ENCODE measurements at regions not wholly inside any gene's neighbourhood (a gene's known extent, or its start where the extent isn't known, plus 50 kb on each side); places are given as distances from the start of the nearest gene placed in this dataset.

- Histone ChIP-seq H3K9me3 (no peaks in the 10 kb centered on the region), H3K4me3 (no peak overlapping the region), H3K4me2 (no peak overlapping the region), H3K27ac (no peak overlapping the region), H3K4me1 (no peaks in the 10 kb centered on the region)
- no peak for FAIRE-seq
- ATAC-seq: no peak
- TF ChIP-seq CEBPB (IDR thresholded peaks at IDR 0.05) (no peak), HOXA7 (CRISPR knock-in tag; IDR thresholded peaks at IDR 0.05) (no peak), MAX (IDR thresholded peaks at IDR 0.05) (no peak), ESRRA (IDR thresholded peaks at IDR 0.05; ENCODE audit: borderline replicate concordance, low read length) (no peak), TP53 (CRISPR knock-in tag; IDR thresholded peaks at IDR 0.05) (no peak), EP300 (IDR thresholded peaks at IDR 0.05) (no peak), SREBF2 (IDR thresholded peaks at IDR 0.05) (no peak), RFX5 (IDR thresholded peaks at IDR 0.05) (no peak), CBX2 (IDR thresholded peaks at IDR 0.05; ENCODE audit: borderline replicate concordance, low read depth) (no peak), EHF (CRISPR knock-in tag; IDR thresholded peaks at IDR 0.05) (no peak), HDAC2 (IDR thresholded peaks at IDR 0.05) (no peak), MAZ (IDR thresholded peaks at IDR 0.05; ENCODE audit: borderline replicate concordance, low read depth, low read length) (no peak)
- TF ChIP-seq, protein P1, sequence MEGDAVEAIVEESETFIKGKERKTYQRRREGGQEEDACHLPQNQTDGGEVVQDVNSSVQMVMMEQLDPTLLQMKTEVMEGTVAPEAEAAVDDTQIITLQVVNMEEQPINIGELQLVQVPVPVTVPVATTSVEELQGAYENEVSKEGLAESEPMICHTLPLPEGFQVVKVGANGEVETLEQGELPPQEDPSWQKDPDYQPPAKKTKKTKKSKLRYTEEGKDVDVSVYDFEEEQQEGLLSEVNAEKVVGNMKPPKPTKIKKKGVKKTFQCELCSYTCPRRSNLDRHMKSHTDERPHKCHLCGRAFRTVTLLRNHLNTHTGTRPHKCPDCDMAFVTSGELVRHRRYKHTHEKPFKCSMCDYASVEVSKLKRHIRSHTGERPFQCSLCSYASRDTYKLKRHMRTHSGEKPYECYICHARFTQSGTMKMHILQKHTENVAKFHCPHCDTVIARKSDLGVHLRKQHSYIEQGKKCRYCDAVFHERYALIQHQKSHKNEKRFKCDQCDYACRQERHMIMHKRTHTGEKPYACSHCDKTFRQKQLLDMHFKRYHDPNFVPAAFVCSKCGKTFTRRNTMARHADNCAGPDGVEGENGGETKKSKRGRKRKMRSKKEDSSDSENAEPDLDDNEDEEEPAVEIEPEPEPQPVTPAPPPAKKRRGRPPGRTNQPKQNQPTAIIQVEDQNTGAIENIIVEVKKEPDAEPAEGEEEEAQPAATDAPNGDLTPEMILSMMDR (IDR thresholded peaks at IDR 0.05): no peak
- DNase-seq (ENCODE audit: low read depth in 1 of 2, low spot score in 1 of 2): no peak
- 24% methylated on average over 3 of the region's 3 CpGs for WGBS (ENCODE audit: missing lambda C conversion rate)
- ChIA-PET CTCF (no interaction called here), POLR2A (no interaction called here)
Observed at GRCh38 chr7:136045181-136045580, 68.0 kb upstream of the MTPN start.

DNA sequence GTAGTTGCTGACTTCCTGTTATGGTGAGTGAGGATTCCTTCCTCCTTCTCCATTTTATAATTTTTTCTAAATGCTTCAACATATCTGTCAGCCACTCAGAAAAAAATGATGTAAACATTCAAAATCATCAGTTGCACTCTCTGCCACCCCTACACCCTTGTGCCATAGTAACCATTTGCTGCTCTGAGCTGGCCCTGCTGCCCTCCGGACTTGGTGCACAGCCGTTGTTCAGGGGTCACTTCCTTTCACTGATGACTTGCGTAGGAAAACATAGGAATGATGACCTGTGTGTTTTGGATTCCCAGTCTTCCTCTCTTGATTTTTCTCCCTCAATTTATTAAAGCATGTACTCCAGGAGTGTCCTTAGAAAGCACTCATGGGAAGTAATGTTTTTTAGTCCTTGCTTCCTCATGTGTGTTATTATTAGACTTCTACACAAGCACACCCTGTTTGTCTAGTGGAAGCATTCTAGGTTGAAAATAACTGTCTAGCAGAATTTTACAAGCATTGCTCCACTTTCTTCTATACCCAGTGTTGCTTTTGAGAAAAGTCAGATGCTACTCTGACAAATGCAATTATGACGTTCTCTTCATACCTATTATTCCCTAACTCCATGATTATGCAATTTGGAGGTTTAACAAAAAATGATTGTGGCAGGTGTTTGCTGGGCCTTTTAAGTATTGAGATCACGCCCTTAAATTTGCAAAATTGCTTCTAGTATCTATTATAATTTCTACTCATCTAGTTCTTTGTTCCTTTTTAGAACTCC, 62.6 kb upstream of the MTPN start:
- no peak overlapping the region for H3K27ac ChIP-seq
- POLR2A ChIA-PET: no interaction called here
- H3K4me1 ChIP-seq: no peaks in the 10 kb centered on the region
- WGBS (ENCODE audit: missing lambda C conversion rate): 33% methylated on average over 5 of the region's 5 CpGs
- H3K9me3 ChIP-seq: no peaks in the 10 kb centered on the region
- no peak overlapping the region for H3K4me2 ChIP-seq
- FAIRE-seq (no peak), DNase-seq (ENCODE audit: low read depth in 1 of 2, low spot score in 1 of 2) (no peak), ATAC-seq (no peak)
- no peak for TF ChIP-seq PHF8 (IDR thresholded peaks at IDR 0.05; ENCODE audit: borderline replicate concordance, low read depth)
- no peak for TF ChIP-seq FOXS1 (CRISPR knock-in tag; IDR thresholded peaks at IDR 0.05)
- no peak for TF ChIP-seq EP300 (IDR thresholded peaks at IDR 0.05)
- no peak overlapping the region for H3K4me3 ChIP-seq
- CTCF ChIA-PET: interaction anchor here (0.9 kb wide), 1 partner anchor 238 kb away, joined by 3 read pairs; no protein-coding TSS in a partner anchor

DNA sequence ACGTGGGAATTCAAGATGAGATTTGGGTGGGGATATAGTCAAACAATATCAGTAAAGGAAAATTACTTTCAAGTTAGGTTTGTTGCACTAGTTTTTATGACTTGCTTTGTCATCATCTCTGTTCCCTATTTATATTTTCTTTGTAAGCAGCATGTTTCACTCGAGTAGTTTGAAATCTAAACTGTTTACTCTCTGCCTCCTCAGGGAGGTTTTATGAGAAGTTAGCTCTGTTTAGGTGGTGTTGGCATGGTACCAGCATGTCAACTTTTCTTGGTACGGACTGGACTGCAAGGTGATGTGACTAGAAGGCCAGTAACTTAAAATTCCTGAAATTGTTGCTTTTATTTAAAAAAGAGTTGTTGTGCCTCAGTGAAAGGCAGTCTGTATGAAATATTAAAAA, 59.2 kb upstream of the MTPN start:
- no peak for TF ChIP-seq KDM1A (IDR thresholded peaks at IDR 0.05; ENCODE audit: low read depth)
- no peak for TF ChIP-seq RAD21 (conservative IDR thresholded peaks at IDR 0.05 in 1 of 2, IDR thresholded peaks at IDR 0.05 in 1 of 2)
- no peak for TF ChIP-seq HDAC2 (IDR thresholded peaks at IDR 0.05)
- TF ChIP-seq FOSB (CRISPR knock-in tag; IDR thresholded peaks at IDR 0.05): no peak
- FAIRE-seq (no peak), ATAC-seq (no peak), DNase-seq (ENCODE audit: low read depth in 1 of 2, low spot score in 1 of 2) (no peak)
- POLR2A ChIA-PET: no interaction called here
- no peaks in the 10 kb centered on the region for H3K4me1 ChIP-seq
- CTCF ChIA-PET: no interaction called here
- 12% methylated on average over 3 of the region's 3 CpGs for WGBS (ENCODE audit: missing lambda C conversion rate)
- H3K4me2 ChIP-seq: no peak overlapping the region
- no peak overlapping the region for H3K27ac ChIP-seq
- H3K9me3 ChIP-seq: no peaks in the 10 kb centered on the region
- H3K4me3 ChIP-seq: no peak overlapping the region

DNA sequence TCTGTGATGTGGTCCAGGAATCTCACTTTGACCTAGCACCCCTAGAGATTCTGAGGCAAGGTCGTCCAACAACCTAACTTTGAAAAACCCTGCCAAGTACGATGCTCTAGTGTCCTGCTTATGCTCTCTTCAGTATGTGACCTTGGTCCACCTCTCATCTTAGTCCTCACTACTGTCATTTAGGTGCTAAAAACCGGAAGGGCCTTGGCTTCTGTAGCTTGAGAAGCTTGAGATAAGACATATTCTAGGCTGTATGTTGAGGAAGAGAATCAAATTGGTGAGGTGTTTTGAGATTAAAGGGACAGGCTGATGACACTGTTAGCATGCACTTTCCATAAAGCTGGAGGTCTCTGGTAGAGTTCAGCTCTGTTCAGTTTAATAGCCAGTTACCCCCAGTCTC, 57.0 kb upstream of the MTPN start:
- TF ChIP-seq EHF (CRISPR knock-in tag; IDR thresholded peaks at IDR 0.05): no peak
- TF ChIP-seq ATOH8 (CRISPR knock-in tag; IDR thresholded peaks at IDR 0.05; ENCODE audit: low read depth): no peak
- TF ChIP-seq HDAC2 (IDR thresholded peaks at IDR 0.05): no peak
- TF ChIP-seq NPAS2 (CRISPR knock-in tag; IDR thresholded peaks at IDR 0.05; ENCODE audit: borderline replicate concordance): no peak
- TF ChIP-seq SMC3 (IDR thresholded peaks at IDR 0.05): no peak
- no peak for TF ChIP-seq CHD2 (IDR thresholded peaks at IDR 0.05; ENCODE audit: low read length, partially characterized antibody)
- TF ChIP-seq NR3C1 (IDR thresholded peaks at IDR 0.05): no peak
- no peak for TF ChIP-seq HOXA7 (CRISPR knock-in tag; IDR thresholded peaks at IDR 0.05)
- TF ChIP-seq HMGXB4 (CRISPR knock-in tag; IDR thresholded peaks at IDR 0.05; ENCODE audit: borderline replicate concordance): no peak
- no peak for TF ChIP-seq PHF8 (IDR thresholded peaks at IDR 0.05; ENCODE audit: borderline replicate concordance, low read depth)
- no peak for TF ChIP-seq CHD4 (IDR thresholded peaks at IDR 0.05; ENCODE audit: borderline replicate concordance)
- TF ChIP-seq NFE2L2 (conservative IDR thresholded peaks at IDR 0.05; ENCODE audit: low read length): no peak
- FAIRE-seq: no peak
- DNase-seq (ENCODE audit: low read depth in 1 of 2, low spot score in 1 of 2): no peak
- ATAC-seq: no peak
- Histone ChIP-seq H3K9me3 (no peaks in the 10 kb centered on the region), H3K4me3 (no peak overlapping the region), H3K4me1 (no peaks in the 10 kb centered on the region), H3K4me2 (no peak overlapping the region), H3K27ac (no peak overlapping the region)
- POLR2A ChIA-PET: no interaction called here
- CTCF ChIA-PET: interaction anchor here (0.6 to 0.8 kb wide), 2 partner anchors 121 to 234 kb away, joined by 3 read pairs; no protein-coding TSS in a partner anchor
- WGBS (ENCODE audit: missing lambda C conversion rate): 5% methylated on average over 3 of the region's 3 CpGs
